Glomerular endothelial cell (primary cell): ENCODE measurements at regions not wholly inside any gene's neighbourhood (a gene's known extent, or its start where the extent isn't known, plus 50 kb on each side); places are given as distances from the start of the nearest gene placed in this dataset.
"Not testable (repeated sequence)": the region's sequence is repeated elsewhere in the genome, so short reads cannot be mapped to it uniquely, and the experiment has no call there.

Source experiments
- DNase-seq: peaks from one replicate; pipeline ENCODE4 v3.0.0-alpha.2; 2011; ENCODE audit warnings: low read depth, low spot score; ENCODE audit errors: extremely low read depth

DNA sequence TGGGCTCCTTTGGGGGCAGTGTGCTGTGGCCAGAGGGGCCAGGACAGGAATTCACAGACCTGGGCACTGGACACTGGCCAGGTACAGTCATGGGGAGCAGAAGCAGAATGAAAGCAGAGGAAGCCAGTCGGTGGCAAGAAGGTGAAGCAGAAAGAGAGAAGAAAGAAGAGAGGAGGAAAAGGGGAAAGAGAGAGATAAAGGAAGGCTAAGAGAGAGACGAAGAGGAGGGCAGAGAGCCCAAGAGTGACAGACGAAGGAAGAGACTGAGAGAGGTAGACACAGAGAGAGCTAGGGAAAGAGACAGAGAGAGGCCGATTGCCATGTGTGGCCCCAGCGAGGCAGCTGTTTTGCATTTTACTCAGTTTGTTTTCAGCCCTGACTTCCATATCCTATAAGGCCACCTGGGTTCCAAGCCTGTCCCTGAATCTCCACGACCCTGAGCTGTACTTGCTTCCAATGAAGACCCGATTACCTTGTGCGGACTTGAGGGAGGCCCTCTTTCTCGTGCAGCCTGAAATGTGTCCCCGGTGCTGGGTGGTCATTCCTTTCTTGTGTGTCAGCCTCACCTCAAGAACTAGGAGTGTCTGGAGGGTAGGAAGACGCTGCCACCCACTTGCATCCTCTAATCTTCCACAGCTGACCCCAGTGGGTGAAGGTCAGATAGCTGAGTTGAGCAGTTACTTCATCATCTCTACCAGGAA lies 73.9 kb downstream of the LSM3 start:
- no peak for DNase-seq

DNA sequence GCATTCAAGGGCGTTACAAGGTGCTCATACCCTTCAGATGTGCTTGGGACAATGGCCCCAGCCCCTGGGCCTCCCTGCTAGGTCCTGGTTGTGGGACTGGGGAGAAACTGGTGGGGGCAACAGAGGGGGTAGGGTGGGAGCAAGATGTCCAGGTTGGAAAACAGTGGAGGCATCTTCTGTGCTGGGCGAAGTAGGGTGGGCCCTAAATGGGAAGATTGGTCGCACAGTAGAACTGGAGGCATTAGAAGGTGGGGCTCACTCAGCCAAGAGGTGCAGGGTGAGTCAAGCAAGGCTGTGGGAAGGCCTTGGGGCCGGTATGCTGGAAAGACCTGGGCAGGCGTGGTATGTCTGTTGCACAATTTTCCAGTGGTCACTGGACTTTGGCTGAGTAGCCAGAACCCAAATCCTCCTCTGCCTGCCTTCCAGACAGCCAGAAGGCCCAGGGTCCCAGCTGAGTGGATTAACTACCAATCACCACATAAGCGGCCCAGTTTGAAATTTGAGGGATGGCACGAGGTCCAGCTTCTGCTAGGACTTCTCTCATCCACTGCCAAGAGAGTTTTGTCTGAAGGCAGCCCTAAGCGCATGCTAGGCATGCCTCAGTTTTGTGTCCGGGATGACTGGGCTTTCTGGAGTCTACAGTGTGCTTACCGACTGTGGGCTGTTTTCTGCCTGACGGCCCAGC lies 74.5 kb downstream of the LSM3 start:
- DNase-seq = no peak

DNA sequence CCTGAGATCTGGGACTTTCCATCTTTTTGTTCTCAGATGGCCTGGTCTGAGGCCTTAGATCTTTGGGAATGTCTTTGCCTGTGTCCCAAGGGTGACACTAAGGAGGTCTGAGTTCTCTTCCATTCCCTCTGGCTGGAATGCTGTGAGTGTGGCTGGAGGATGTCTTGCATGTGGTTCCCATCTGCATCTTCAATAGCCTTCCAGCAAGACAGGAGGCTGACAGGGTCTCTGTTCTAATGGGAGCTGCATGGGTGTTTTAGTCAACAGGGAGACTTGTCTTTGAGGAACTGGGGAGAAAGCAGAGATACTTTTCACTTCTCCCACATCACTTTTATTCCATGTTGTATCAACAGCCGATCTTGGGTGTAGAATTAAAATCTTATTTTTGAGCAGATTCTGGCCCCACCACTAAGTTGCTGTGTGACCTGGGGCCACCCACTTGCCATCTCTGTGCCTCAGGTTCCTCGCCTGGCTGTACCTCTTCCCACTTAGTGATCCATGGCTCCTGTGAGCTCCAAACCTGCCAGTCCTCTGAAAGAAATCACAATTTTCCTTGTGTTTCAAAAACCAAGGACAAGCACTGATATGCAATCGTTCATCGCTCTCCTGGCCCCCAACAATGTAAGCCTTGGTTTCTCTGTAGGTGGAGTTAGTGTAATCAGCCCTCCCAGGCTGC lies 75.2 kb downstream of the LSM3 start:
- DNase-seq = no peak

DNA sequence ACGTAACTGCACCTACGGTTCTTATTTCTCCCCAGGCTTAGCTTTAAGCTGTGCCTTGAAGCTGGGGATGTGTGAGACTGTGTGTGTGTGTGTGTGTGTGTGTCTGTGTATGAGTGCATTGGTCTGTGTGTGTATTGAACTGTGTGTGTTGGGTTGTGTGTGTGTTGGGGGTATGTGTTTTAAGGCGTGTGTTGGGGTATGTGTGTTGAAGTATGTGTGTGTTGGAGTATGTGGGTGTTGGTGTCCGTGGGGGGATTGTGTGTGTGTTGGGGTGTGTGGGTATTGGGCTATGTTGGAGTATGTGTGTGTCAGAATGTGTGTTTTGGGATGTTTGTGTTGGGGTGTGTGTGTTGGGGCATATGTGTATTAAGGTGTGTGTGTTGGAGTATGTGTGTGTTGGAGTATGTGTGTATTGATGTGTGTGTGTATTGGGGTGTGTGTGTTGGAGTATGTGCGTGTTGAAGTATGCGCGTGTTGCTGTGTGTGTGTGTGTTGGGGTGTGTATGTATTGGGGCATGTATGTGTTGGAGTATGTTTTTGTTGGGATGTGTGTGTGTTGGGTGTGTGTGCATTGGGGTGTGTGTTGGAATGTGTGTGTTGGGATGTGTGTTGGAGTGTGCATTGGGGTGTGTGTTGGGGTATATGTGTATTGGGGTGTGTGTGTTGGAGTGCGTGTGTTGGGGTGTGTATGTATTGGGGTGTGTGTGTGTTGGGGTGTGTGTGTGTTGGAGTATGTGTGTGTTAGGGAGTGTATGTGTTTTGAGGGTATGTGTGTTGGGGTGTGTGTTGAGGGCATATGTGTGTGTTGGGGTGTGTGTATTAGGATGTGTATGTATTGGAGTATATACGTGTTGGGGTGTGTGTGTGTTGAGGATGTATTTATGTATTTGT lies 76.4 kb downstream of the LSM3 start:
- no peak for DNase-seq

DNA sequence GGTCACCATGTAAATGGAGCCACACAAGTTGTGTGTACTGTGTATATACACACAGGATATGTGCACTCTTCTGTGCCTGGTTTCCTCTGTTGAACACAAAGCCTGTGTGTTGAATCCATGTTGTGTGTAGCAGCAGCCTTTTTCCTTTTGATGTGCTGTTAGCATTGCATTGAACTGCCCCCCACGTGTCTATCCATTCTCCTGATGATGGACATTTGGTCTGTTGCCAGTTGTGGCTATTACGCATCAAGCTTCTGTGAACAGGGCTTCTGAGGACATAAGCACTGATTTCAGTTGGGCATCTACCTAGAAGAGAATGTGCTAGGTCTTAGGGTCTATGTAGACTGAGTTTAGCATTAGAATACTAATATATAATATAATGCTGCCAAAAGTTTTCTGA lies 77.4 kb downstream of the LSM3 start:
- no peak for DNase-seq

DNA sequence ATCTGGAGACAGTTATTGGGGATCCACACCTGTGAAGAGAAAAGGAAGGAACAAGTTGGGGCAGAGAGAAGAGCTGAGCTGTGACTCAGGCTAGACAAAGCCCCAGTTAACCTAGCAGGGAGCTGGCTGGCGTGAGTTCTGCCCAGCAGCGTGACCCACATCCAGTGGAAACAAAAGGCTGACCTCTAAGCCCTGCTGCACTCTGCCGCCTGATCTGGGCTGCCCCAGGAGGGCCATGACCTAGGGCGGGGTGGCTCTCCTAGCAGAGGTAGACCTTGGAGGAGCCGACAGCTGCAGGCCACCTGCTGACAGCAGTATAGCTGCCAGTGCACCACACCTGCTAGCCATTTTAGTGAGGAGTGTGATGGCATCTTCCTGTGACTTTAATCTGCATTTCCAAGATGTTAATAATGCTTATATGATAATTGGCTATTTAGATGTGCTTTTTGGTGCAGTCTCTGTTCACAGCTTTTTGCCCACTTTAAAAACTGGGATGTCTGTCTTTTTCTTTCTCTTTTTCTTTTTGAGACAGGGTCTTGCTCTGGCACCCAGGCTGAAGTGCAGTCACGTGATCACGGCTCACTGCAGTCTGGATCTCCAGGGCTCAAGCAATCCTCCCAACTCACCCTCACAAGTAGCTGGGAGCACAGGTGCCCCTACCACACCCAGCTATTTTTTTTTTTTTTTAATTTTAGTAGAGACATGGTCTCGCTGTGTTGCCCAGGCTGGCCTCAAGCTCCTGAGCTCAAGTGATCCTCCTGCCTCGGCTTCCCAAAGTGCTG lies 78.1 kb downstream of the LSM3 start:
- no peak for DNase-seq

DNA sequence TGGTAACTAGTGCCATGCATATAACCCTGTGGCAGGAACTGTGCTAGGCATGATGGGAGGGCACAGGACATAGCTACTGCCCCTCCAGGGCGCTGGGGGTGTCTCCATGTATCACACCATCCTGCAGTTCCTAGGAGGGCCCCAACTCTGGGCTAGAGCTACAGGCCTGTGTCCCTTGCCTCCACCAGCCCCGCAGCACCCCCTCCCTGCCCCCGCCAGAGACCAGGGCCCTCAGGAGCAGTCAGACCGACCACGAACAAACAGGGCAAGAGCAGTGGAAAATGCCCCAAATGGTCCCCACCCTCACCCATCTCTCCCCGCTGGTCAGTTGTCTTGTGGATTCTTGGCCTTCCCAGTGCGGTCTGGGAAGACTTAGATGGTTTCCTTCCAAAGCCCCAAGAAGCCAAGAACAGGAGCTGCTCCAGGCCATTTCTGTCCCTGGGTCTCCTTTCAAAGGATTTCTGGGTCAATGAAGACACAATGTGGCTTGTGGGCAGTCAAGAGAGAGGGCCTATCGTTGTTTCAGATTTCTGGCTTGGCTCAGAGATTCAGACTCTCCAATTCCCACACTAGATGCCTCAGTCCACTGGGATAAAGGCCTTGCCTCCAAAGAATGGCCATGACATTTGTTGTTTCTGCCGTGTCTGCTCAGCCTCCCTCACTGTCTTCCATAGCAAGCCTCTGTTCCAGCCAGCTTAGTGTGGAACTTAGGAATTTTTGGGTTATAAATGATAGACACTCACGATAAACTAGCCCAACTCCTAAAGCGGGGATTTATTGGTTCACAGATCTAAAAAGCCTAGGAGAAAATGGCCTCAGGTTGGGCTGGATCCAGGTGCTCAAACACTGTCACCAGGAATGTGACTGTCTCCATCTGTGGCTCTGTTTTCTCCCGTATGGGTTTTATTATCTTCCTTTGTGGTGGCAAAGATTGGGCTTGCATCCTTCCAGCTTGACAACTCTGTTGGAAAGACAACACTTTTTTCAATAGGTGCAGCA lies 80.6 kb downstream of the LSM3 start:
- DNase-seq = no peak

DNA sequence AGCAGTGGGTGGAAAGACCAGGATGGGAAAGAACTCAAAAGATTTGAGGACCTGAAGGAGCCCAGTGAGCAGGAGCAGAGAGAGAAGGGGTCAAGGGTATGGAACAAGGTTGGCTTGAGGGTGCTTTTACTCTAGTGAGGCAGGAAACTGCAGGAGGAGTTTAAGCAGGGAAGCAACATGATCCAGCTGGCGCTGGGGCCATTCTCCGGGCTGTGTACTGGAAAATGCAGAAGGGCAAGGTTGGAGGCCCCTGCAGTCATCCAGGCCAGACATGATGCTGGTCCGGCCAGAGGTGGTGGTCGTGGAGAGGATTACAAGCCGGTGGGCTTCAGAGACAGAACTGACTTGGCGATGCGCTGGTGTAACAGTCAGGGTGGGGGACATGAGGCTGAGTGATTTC lies 81.8 kb downstream of the LSM3 start:
- no peak for DNase-seq

DNA sequence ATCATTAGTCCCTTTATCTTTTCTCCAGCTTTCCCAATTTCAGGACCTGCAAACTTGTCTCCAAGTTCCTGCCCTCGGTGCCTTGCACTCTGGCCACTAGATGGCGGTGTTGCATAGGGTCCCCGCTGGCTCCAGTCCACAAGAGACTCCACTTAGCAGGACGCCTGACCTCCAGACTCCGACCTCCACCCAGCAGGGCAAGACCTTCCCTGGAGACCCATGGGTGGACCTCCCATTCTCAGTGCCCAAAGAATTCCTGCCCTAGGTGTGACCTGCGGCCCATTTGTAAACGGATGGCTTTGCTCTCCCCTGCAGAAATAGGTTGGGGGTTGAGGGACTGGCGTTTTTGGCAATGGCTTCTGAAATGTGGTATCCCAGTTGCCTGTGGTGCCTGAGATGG lies 82.6 kb downstream of the LSM3 start:
- DNase-seq = peak; percentile 37

DNA sequence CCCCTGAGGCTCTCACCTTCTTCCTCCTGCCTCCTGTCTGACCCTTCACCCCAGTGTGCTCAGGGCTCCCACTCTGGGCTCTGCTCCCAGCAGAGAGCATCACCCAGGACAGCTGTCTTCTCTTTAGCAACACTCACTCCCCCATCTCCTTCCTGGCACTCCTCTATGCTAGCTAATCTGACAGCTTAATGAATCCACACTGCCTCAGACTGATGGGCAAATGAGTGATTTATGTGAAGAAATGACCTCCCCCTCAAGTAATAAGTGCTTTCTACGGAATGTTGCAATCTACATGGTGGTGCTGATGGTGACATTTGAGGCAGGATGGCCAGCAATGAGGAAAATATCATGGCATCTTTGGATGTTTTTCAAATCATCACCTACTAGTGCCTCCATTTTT lies 83.6 kb downstream of the LSM3 start:
- DNase-seq = no peak

DNA sequence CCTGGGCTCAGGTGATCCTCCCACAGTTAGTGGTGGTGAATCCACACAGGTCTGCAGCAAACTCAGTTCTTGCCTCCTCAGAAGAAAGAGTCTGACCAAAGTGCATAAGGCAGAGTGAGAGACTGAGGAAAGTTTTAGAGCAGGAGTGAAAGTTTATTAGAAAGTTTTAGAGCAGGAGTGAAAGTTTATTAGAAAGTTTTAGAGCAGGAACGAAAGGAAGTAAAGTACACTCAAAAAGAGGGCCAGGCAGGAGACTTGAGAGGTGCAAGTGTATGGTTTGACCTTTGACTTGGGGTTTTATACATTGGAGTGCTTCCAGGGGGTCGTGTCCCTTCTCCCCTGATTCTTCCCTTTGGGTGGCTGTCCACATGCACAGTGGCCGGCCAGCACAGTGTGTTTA lies 84.2 kb downstream of the LSM3 start:
- DNase-seq = no peak

DNA sequence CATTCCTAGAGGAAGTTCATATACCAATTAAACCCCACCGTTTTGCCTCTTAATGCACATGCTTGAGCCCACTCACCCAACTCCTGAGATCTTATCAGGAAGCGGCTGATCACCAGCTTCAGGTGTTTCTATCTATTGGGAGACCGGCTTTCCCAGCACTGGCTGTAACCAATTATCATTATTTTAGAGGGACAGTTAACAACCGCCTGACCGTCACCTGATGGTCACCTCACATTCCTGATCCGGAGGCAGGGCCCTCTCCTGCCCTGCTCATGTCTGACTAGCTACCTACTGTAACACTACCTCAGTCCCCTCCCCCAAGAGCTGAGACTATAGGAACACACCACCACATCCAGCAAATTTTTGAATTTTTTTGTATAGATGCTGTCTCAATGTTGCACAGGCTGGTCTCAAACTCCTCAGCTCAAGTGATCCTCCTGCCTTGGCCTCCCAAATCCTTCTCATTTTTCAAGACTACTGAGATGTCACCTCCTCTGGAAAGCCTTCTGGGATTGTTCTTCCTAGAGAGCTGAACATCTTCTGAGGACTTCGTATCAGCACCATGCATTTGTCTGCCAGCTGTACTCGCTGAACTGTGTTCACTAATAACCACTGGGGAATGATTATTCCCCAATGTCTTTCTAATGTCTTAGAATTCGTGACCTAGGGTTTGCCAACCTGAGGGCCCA lies 84.8 kb downstream of the LSM3 start:
- DNase-seq = no peak

DNA sequence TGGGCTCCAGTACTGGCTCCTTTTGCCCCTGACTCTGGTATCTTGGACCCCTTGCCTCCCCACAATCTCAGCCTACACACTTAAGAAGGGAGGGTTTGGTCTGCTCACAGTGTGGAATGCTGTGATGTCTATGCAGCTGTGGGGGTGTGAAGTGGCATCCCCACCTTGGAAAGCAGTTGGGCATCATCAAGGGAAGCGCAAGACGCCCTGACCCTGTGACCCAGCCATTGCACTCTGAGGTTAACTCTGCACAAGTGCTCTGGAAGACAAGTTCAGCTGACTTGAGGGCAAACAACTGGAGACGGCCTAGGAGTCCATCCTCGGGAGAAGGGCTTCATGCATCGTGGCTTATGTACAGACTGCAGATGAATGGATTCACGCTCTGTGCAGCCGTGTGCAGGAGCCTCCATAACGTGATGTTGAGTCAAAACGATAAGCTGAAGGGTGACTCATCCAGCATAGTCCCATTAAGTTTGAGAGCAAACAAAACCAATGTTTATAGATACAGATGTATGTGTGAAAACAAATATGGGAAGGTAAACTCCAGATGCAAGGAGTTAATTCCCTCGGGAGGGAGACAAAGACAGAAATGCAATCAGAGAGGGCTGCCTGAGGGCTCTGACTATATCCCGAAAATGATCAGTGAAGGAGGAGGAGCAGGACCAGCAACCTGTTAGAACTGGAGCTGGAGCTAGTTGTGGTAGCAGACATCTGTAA lies 86.8 kb downstream of the LSM3 start:
- no peak for DNase-seq

DNA sequence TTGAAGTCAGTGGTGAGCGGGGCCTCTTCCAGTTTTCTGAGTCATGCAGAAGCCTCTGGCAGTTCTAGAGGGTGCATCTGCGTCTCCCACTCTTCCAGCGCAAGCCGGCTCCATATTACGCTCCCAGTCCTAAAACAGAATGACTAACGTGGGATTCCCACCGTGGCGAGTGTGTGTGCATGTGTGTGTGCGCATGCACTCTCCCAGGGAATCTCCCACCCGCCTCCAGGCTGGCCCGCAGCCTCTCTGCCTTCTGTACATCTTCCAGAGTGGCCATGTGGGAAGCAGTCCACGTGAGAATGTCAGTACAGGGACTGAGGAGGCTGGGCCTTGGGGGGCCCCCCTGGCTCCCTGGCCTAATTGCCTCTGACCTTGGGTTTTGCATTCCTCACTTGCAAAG lies 87.7 kb downstream of the LSM3 start:
- no peak for DNase-seq

DNA sequence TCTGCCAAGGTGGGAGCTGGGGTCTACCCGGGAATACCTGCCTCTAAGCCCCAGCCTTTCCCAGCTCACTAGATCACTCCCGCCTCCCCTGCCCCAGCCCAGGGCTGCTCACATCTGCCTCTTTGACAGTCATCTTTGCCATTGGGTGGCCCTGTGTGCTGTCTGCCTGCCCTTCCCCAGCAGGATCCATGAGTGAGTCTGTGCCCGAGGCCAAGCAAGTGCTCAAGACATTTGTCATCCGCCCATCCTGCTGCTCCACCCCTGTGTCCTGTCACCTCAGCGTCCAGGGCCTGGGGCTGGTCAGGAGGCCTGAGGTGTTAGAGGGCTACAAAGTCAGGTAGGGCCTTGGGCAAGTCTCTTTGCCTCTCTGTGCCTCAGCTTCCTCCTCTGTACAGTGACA lies 89.4 kb downstream of the LSM3 start:
- DNase-seq = no peak

DNA sequence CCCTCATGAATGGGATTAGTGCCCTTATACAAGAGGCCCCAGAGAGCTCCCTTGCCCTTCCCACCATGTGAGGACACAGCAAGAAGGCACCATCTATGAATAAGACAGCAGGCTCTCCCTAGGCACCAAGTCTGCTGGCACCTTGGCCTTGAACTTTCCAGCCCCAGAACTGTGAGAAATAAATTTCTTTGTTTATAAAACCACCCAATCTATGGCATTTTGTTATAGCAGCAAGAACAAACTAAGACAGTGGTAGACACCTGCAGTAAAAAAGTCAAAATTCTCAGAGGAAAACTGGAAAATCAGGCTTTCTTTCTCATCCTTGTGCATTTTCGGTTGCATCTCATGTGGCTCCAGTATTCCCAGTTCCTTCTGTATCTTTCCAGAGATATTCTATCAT lies 90.3 kb downstream of the LSM3 start:
- DNase-seq = no peak

DNA sequence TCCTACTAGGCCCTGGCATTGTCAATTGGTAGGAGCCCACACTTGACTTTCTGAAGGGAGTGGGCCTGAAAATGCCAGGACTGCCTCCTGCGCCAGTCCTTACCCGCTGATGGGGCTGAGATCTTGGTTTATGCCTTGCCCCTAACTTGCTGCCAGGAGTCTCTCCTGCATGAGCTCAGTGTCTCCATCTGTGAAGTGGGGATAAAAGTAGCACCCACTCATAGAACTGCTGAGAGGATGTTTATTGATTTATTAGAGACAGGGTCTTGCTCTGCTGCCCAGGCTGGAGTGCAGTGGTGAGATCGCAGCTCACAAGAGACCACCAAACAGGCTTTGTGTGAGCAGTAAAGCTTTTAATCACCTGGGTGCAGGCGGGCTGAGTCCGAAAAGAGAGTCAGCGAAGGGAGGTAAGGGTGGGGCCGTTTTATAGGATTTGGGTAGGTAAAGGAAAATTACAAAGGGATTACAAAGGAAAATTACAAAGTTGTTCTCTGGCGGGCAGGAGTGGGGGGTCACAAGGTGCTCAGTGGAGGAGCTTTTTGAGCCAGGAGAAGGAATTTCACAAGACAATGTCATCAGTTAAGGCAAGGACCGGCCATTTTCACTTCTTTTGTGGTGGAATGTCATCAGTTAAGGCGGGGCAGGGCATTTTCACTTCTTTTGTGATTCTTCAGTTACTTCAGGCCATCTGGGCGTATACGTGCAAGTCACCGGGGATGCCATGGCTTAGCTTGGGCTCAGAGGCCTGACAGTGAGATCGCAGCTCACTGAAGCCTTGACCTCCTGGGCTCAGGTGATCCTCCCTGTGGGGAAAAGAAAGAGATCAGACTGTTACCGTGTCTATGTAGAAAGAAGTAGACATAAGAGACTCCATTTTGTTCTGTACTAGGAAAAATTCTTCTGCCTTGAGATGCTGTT lies 93.7 kb downstream of the LSM3 start:
- DNase-seq = not testable (repeated sequence)
